Left lung (tissue), 4 donors: ENCODE measurements at regions not wholly inside any gene's neighbourhood (a gene's known extent, or its start where the extent isn't known, plus 50 kb on each side); places are given as distances from the start of the nearest gene placed in this dataset.
A peak's percentile ranks its signal among the peaks of the same experiment; 100 is the strongest.
"Not testable (repeated sequence)": the region's sequence is repeated elsewhere in the genome, so short reads cannot be mapped to it uniquely, and the experiment has no call there.

Experiments
- ATAC-seq: fragments of 200-7000 bp; cut with Tn5 transposase; one replicate; pipeline ENCODE4 v1.9.1; 2020; ENCODE audit warnings: moderate library complexity
- DNase-seq, 4 donors: peaks; one replicate each; pipeline ENCODE4 v3.0.0-alpha.2; 2013 to 2020
- H3K27ac ChIP-seq, 2 donors: fragments of 200-600 bp; sonication (generic) in 1 of 2; one replicate each; pipeline versions ENCODE4 v1.5.0 to v1.8.0; 2020 to 2021
- H3K27me3 ChIP-seq, 2 donors: fragments of 200-600 bp; sonication (generic) in 1 of 2; one replicate each; pipeline versions ENCODE4 v1.5.0 to v1.8.0; 2020 to 2021
- H3K36me3 ChIP-seq, 2 donors: fragments of 200-600 bp; sonication (generic) in 1 of 2; one replicate each; pipeline versions ENCODE4 v1.5.0 to v1.8.0; 2020 to 2021
- H3K4me1 ChIP-seq, 2 donors: fragments of 200-600 bp; one replicate each; pipeline ENCODE4 v1.8.0; 2021
- H3K4me3 ChIP-seq, 2 donors: fragments of 200-600 bp; sonication (generic) in 1 of 2; one replicate each; pipeline versions ENCODE4 v1.5.0 to v1.8.0; 2020 to 2021; ENCODE audit warnings: mild to moderate bottlenecking in 1 of 2
- H3K9me3 ChIP-seq, 2 donors: fragments of 200-600 bp; sonication (generic) in 1 of 2; one replicate each; pipeline versions ENCODE4 v1.5.0 to v1.8.0; 2020 to 2021
- intact Hi-C, 2 donors: fragments of 100-400 bp; cut with DNase I; formaldehyde crosslinking; loops; one replicate each; pipeline versions ENCODE4 v1.11.2 to v1.14.2; 2022
- TF ChIP-seq, protein P1 (sequence below), 2 donors: fragments of 200-600 bp; sonication (generic) in 1 of 2; IDR thresholded peaks; one replicate each; pipeline versions ENCODE4 v1.5.0 to v1.8.0; 2021; ENCODE audit warnings: antibody characterized with exemption in 2 of 2
- donor health status: DM: no; HTN: yes; CAD: no.
- donor health status: DM: no; HTN: no; CAD: no.

DNA sequence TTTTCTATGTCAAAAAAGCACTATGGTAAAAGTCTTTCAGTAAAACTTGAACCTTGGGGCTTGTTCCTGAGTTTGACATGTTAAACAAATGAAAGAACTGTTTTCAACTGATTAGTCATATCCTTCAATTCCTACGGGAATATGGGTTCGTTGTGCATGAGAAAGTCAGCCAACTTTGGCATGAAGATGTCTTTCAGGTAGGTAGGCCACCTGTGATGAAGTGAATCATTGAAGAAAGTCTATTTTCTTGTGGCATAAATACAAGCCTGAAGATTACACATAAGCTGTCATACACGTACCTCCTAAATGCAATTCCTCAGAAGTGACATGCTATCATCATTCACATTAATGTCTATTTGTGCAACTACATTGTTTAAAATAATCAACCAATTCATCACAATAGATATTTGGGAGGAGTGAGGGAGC is 513.0 kb downstream of the IRS2 start:
- no peaks in the 10 kb centered on the region for H3K9me3 ChIP-seq
- no peak for ATAC-seq
- no peak overlapping the region for H3K27ac ChIP-seq

DNA sequence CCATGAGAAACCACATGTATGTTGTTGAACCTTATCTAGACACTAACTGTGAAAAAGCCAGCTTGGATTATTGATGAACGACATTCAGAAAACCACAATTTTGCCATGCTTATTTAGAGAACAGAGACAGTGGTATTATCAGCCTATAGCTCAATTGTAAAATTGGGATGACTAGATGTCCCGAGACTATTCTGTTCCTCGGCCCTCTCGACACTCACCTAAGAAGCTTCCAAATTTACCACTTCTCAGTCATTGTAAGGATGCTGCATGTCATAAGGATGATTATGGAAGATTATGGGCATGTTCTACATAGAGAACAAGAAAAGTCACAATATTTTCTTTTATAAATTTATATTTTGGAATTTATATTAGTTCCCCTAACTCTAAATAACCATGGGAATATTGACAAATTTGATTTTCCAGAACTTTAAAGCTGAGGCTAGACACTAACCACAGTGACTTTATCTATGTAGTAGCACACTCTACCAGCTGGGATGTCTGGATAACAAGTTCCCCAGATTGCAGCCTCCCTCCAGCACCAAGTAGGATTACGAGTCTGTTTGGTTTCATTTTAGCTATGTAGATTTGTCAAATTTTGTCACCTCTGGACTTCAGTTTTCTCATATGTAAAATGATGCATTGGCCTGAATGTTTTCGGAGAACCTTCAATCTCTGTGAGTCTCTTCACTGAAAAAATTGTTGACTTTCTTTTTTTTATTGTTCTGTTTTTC is 513.6 kb downstream of the IRS2 start:
- peaks cover 0 to 2% of the 10 kb centered on the region in 2 donors for H3K4me1 ChIP-seq
- no peak overlapping the region for H3K4me3 ChIP-seq
- H3K9me3 ChIP-seq, result no peaks in the 10 kb centered on the region
- intact Hi-C loops, result no loop called here
- TF ChIP-seq, protein P1, sequence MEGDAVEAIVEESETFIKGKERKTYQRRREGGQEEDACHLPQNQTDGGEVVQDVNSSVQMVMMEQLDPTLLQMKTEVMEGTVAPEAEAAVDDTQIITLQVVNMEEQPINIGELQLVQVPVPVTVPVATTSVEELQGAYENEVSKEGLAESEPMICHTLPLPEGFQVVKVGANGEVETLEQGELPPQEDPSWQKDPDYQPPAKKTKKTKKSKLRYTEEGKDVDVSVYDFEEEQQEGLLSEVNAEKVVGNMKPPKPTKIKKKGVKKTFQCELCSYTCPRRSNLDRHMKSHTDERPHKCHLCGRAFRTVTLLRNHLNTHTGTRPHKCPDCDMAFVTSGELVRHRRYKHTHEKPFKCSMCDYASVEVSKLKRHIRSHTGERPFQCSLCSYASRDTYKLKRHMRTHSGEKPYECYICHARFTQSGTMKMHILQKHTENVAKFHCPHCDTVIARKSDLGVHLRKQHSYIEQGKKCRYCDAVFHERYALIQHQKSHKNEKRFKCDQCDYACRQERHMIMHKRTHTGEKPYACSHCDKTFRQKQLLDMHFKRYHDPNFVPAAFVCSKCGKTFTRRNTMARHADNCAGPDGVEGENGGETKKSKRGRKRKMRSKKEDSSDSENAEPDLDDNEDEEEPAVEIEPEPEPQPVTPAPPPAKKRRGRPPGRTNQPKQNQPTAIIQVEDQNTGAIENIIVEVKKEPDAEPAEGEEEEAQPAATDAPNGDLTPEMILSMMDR (IDR thresholded peaks at IDR 0.05), result no peak
- H3K27me3 ChIP-seq, result no peaks in the 10 kb centered on the region
- ATAC-seq (no peak), DNase-seq (no peak)
- H3K27ac ChIP-seq, result no peak overlapping the region
- no peaks in the 10 kb centered on the region for H3K36me3 ChIP-seq

More for the DNA sequence above, 513.0 kb downstream of the IRS2 start:
- H3K4me3 ChIP-seq, result no peak overlapping the region
- TF ChIP-seq, protein P1 (IDR thresholded peaks at IDR 0.05), result no peak
- H3K27me3 ChIP-seq, result no peaks in the 10 kb centered on the region
- intact Hi-C loops, result no loop called here
- peaks cover 0 to 2% of the 10 kb centered on the region in 2 donors for H3K4me1 ChIP-seq
- no peak for DNase-seq
- H3K36me3 ChIP-seq, result no peaks in the 10 kb centered on the region

- DNase-seq, result no peak
- Histone ChIP-seq H3K27me3 (no peaks in the 10 kb centered on the region), H3K9me3 (no peaks in the 10 kb centered on the region), H3K27ac (no peak overlapping the region), H3K36me3 (no peaks in the 10 kb centered on the region), H3K4me3 (no peak overlapping the region), H3K4me1 (peaks cover 0 to 2% of the 10 kb centered on the region in 2 donors)
- ATAC-seq, result no peak
- TF ChIP-seq, protein P1 (IDR thresholded peaks at IDR 0.05), result no peak
- intact Hi-C loops, result no loop called here
These were observed 514.5 kb downstream of the IRS2 start for GRCh38 chr13:109271555-109272541.

- ATAC-seq, result no peak
- H3K4me3 ChIP-seq, result no peak overlapping the region
These were observed 515.3 kb downstream of the IRS2 start for GRCh38 chr13:109271061-109271460.

DNA sequence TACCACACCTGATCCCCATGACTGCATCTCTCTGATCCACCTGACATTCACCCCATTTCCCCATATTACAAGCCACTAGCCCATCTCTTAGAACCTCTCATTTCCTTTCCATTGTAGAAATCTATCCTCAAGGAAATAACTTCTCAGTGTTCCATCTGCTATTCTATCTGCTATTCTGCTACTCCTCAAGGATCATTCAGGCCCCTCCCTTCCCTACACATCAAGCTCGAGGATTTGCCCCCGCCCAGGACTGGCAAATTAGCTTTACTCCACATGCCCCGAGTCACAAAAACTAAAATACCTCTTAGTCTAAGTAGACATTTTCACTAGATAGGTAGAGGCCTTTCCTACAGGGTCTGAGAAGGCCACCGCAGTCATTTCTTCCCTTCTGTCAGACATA is 517.0 kb downstream of the IRS2 start:
- intact Hi-C loops, ATAC-seq, H3K27ac ChIP-seq, H3K4me3 ChIP-seq, H3K9me3 ChIP-seq, H3K27me3 ChIP-seq, DNase-seq, H3K36me3 ChIP-seq, H3K4me1 ChIP-seq: not testable (repeated sequence)

More at GRCh38 chr13:109271061-109271460, 515.3 kb downstream of the IRS2 start:
- no peak for DNase-seq
- TF ChIP-seq, protein P1 (IDR thresholded peaks at IDR 0.05), result no peak
- H3K27me3 ChIP-seq, result no peaks in the 10 kb centered on the region
- H3K27ac ChIP-seq, result no peak overlapping the region
- intact Hi-C loops, result no loop called here
- H3K9me3 ChIP-seq, result no peaks in the 10 kb centered on the region
- H3K4me1 ChIP-seq, result peaks cover 0 to 2% of the 10 kb centered on the region in 2 donors
- H3K36me3 ChIP-seq, result no peaks in the 10 kb centered on the region

- peak overlapping the region in 1 of 2 donors; percentile 34 for H3K4me3 ChIP-seq
- H3K27me3 ChIP-seq, result not testable (repeated sequence)
These were observed 517.9 kb downstream of the IRS2 start for GRCh38 chr13:109268492-109268891.

DNA sequence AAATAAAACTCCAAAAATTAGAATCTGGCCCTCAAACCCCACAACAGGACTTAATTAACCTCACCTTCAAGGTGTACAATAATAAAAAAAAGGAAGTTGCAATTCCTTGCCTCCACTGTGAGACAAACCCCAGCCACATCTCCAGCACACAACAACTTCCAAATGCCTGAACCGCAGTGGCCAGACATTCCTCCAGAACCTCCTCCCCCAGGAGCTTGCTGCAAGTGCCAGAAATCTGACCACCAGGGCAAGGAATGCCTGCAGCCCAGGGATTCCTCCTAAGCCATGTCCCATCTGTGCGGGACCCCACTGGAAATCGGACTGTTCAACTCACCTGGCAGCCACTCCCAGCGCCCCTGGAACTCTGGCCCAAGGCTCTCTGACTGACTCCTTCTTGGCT is 519.0 kb downstream of the IRS2 start:
- ATAC-seq, H3K9me3 ChIP-seq, H3K27me3 ChIP-seq, intact Hi-C loops, DNase-seq, H3K36me3 ChIP-seq, H3K4me1 ChIP-seq: not testable (repeated sequence)
- H3K4me3 ChIP-seq, result peak overlapping the region in 1 of 2 donors; percentile 34
- peak overlapping the region in 1 of 2 donors; percentile 43 for H3K27ac ChIP-seq

More at GRCh38 chr13:109268492-109268891, 517.9 kb downstream of the IRS2 start:
- ATAC-seq, DNase-seq, intact Hi-C loops, H3K9me3 ChIP-seq, H3K36me3 ChIP-seq, H3K4me1 ChIP-seq: not testable (repeated sequence)
- H3K27ac ChIP-seq, result peak overlapping the region in 1 of 2 donors; percentile 43

DNA sequence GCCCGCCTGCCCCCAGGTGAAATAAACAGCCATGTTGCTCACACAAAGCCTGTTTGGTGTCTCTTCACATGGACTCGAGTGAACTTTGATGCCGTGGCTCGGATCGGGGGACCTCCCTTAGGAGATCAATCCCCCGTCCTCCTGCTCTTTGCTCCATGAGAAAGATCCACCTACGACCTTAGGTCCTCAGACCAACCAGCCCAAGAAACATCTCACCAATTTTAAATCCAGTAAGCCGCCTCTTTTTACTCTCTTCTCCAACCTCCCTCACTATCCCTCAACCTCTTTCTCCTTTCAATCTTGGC is 521.0 kb downstream of the IRS2 start:
- intact Hi-C loops, H3K9me3 ChIP-seq, DNase-seq, ATAC-seq, H3K27me3 ChIP-seq, H3K36me3 ChIP-seq, H3K4me1 ChIP-seq, H3K27ac ChIP-seq: not testable (repeated sequence)
- H3K4me3 ChIP-seq, result peak overlapping the region in 1 of 2 donors; percentile 19
